PC-3 (cell line): ENCODE measurements at regions not wholly inside any gene's neighbourhood (a gene's known extent, or its start where the extent isn't known, plus 50 kb on each side); places are given as distances from the start of the nearest gene placed in this dataset.

ENCODE experiments used
- ATAC-seq: fragments of 200-7000 bp; cut with Tn5 transposase; 2 replicates; pipeline ENCODE4 v1.9.1; 2020; ENCODE audit warnings: mild to moderate bottlenecking, moderate library complexity
- BruUV-seq: library from RNA; stranded (reverse); fragments of 400-500 nt; replicated peaks from 2 replicates; lab custom pipeline; 2021; lab: Mats Ljungman, UMichigan
- CTCF ChIA-PET: fragments of 300-600 bp; sonication (Branson Sonifier 250); formaldehyde crosslinking; loops from one replicate; lab custom pipeline; 2022; ENCODE audit warnings: antibody characterized with exemption; lab: Charles Lee
- POLR2A ChIA-PET: fragments of 300-600 bp; sonication (Branson Sonifier 250); formaldehyde crosslinking; loops from one replicate; lab custom pipeline; 2022; ENCODE audit warnings: antibody characterized with exemption; ENCODE audit not compliant: unreplicated experiment; lab: Charles Lee
- DNase-seq: peaks from one replicate; pipeline ENCODE4 v3.0.0-alpha.2; 2015
- H2AFZ ChIP-seq: fragments of 300-600 bp; sonication (generic); 2 replicates; pipeline ENCODE4 v1.6.0; 2016; ENCODE audit warnings: antibody characterized with exemption, low read length
- H3F3A ChIP-seq: fragments of 300-600 bp; sonication (generic); one replicate; pipeline ENCODE4 v1.6.0; 2017; ENCODE audit warnings: antibody characterized with exemption, low read length, control low read depth, mild to moderate bottlenecking; ENCODE audit not compliant: unreplicated experiment
- H3K27ac ChIP-seq: fragments of 300-600 bp; sonication (generic); 2 replicates; pipeline ENCODE4 v1.5.1; 2016; ENCODE audit warnings: mild to moderate bottlenecking, low read length
- H3K27me3 ChIP-seq: fragments of 300-600 bp; sonication (generic); 2 replicates; pipeline ENCODE4 v1.6.1; 2016; ENCODE audit warnings: low read length, mixed read lengths
- H3K36me3 ChIP-seq: fragments of 300-600 bp; sonication (generic); 2 replicates; pipeline ENCODE4 v1.6.1; 2016; ENCODE audit warnings: low read depth, mixed run types, low read length, mixed read lengths
- H3K4me1 ChIP-seq: fragments of 300-600 bp; sonication (generic); 2 replicates; pipeline ENCODE4 v1.5.1; 2016; ENCODE audit warnings: low read length; ENCODE audit not compliant: insufficient read depth
- H3K4me2 ChIP-seq: fragments of 300-600 bp; sonication (generic); 2 replicates; pipeline ENCODE4 v1.6.0; 2016; ENCODE audit warnings: low read length
- H3K4me3 ChIP-seq: fragments of 300-600 bp; sonication (generic); 2 replicates; pipeline ENCODE4 v1.5.1; 2016; ENCODE audit warnings: mild to moderate bottlenecking, low read length, mixed read lengths
- H3K79me2 ChIP-seq: fragments of 300-600 bp; sonication (generic); 2 replicates; pipeline ENCODE4 v1.6.1; 2017; ENCODE audit warnings: low read length, mixed read lengths
- H3K9ac ChIP-seq: fragments of 300-600 bp; sonication (generic); 2 replicates; pipeline ENCODE4 v1.6.0; 2016; ENCODE audit warnings: mild to moderate bottlenecking, low read length
- H3K9me2 ChIP-seq: fragments of 300-600 bp; sonication (generic); replicated peaks from 2 replicates; pipeline ENCODE4 v1.6.1; 2016; ENCODE audit warnings: mixed run types, low read length, mixed read lengths
- H3K9me3 ChIP-seq: fragments of 300-600 bp; sonication (generic); 2 replicates; pipeline ENCODE4 v1.6.1; 2016; ENCODE audit warnings: low read length, mixed read lengths
- H4K20me1 ChIP-seq: fragments of 300-600 bp; sonication (generic); 2 replicates; pipeline ENCODE4 v1.6.1; 2016; ENCODE audit warnings: low read length, mixed read lengths
- EZH2 ChIP-seq: fragments of 300-600 bp; sonication (generic); IDR thresholded peaks from one replicate; pipeline ENCODE4 v1.6.1; 2017; ENCODE audit warnings: antibody characterized with exemption, mild to moderate bottlenecking, low read length; ENCODE audit not compliant: unreplicated experiment
- EZH2phosphoT487 ChIP-seq: fragments of 300-600 bp; sonication (generic); IDR thresholded peaks from 2 replicates; pipeline ENCODE4 v1.6.1; 2018; ENCODE audit warnings: mild to moderate bottlenecking, antibody characterized with exemption, low read length, borderline replicate concordance
- intact Hi-C: fragments of 100-400 bp; cut with micrococcal nuclease; formaldehyde crosslinking; loops from 2 replicates; pipeline ENCODE4 v1.9.0; 2023
- TF ChIP-seq, protein P1 (sequence below): fragments of 300-600 bp; sonication (generic); conservative IDR thresholded peaks from 2 replicates; pipeline ENCODE4 v1.5.1; 2017; ENCODE audit warnings: antibody characterized with exemption, low read depth, mild to moderate bottlenecking, low read length

DNA sequence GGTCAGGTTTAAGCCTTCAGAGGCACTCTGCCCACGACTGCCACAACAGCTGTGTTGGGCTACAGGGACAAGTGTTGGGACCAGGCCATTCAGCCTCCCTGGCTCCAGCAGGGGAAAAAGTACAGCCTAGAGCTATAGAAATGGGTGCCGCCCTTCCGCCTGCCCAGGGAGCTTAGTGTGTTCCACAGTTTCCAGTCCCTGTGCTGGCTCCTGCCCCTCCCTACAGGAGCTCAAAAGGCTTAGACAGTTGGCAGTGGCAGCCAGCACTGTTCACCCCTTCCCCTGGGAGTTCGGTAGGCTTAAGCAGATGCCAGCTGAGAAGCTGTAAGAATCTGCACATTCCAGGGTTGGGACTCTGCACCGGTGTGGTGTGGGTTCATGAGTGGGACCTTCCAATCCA is 408.2 kb upstream of the INTU start:
- H3K9me3 ChIP-seq = no peaks in the 10 kb centered on the region
- no peaks in the 10 kb centered on the region for H3K79me2 ChIP-seq
- H3K27me3 ChIP-seq = no peaks in the 10 kb centered on the region
- ATAC-seq (no peak), DNase-seq (no peak)
- H3K4me1 ChIP-seq = no peaks in the 10 kb centered on the region
- intact Hi-C loops = no loop called here
- H3K27ac ChIP-seq = no peak overlapping the region
- no TSS peak for BruUV-seq
- ChIA-PET CTCF (no interaction called here), POLR2A (interaction anchor here (0.5 kb wide), 1 partner anchor 64 kb away, joined by 3 read pairs; no protein-coding TSS in a partner anchor)
- no peaks in the 10 kb centered on the region for H4K20me1 ChIP-seq
- no peak overlapping the region for H3K4me2 ChIP-seq
- H3K36me3 ChIP-seq = no peaks in the 10 kb centered on the region
- H3K9ac ChIP-seq = no peak overlapping the region
- no peaks in the 10 kb centered on the region for H3K9me2 ChIP-seq
- no peak overlapping the region for H3K4me3 ChIP-seq
- H2AFZ ChIP-seq = no peak overlapping the region
- no peaks in the 10 kb centered on the region for H3F3A ChIP-seq
- TF ChIP-seq EZH2phosphoT487 (no peak), EZH2 (no peak)
- TF ChIP-seq, protein P1, sequence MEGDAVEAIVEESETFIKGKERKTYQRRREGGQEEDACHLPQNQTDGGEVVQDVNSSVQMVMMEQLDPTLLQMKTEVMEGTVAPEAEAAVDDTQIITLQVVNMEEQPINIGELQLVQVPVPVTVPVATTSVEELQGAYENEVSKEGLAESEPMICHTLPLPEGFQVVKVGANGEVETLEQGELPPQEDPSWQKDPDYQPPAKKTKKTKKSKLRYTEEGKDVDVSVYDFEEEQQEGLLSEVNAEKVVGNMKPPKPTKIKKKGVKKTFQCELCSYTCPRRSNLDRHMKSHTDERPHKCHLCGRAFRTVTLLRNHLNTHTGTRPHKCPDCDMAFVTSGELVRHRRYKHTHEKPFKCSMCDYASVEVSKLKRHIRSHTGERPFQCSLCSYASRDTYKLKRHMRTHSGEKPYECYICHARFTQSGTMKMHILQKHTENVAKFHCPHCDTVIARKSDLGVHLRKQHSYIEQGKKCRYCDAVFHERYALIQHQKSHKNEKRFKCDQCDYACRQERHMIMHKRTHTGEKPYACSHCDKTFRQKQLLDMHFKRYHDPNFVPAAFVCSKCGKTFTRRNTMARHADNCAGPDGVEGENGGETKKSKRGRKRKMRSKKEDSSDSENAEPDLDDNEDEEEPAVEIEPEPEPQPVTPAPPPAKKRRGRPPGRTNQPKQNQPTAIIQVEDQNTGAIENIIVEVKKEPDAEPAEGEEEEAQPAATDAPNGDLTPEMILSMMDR = no peak

DNA sequence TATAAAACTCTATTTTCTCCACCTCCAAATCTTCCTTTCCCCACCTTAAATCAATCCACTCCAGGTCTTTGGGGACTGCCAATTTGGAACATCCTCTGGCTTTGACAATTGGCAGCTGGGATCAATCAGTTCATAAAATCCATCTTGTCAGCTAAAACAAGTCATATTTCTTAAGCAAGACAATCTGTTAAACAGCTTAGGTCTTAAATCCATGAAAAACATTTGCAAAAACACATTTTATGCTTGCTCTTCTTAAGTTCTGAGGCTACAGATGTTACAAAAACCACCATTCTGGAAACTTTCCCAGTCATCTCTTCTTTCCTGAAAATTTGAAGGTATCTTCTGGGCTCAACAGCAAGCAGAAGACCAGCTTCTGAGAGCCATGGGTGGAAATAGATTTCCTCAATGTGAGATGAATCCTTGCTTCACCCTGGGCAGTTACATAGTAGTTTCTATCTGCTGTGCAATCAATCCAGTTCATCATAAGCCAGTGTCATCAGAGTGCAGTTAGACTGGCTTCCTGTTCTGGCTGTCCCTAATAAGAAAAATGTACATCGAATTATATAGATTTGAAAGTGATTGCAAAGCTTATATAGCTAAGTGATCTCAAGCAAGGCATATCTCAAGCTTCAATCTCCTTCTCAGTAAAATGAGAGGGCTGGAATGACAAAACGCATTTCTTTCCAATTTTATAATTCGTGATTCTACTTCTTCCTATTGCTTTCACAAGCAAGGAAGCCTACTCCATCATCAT is 402.7 kb upstream of the INTU start:
- CTCF ChIA-PET = no interaction called here

More for the DNA sequence above, 402.7 kb upstream of the INTU start:
- no peaks in the 10 kb centered on the region for H3K36me3 ChIP-seq
- no peak overlapping the region for H3K4me2 ChIP-seq
- H3K27me3 ChIP-seq = no peaks in the 10 kb centered on the region
- H3K9ac ChIP-seq = no peak overlapping the region
- H4K20me1 ChIP-seq = no peaks in the 10 kb centered on the region
- DNase-seq (no peak), ATAC-seq (no peak)
- H3F3A ChIP-seq = no peaks in the 10 kb centered on the region
- TF ChIP-seq EZH2 (no peak), EZH2phosphoT487 (no peak)
- TF ChIP-seq, protein P1 = no peak
- no peaks in the 10 kb centered on the region for H3K9me3 ChIP-seq
- no peak overlapping the region for H2AFZ ChIP-seq
- H3K4me3 ChIP-seq = no peak overlapping the region
- no peaks in the 10 kb centered on the region for H3K4me1 ChIP-seq
- no peaks in the 10 kb centered on the region for H3K79me2 ChIP-seq
- POLR2A ChIA-PET = no interaction called here
- H3K9me2 ChIP-seq = no peaks in the 10 kb centered on the region
- no TSS peak for BruUV-seq
- intact Hi-C loops = no loop called here
- no peak overlapping the region for H3K27ac ChIP-seq
